Caco-2 (cell line): ENCODE measurements at regions not wholly inside any gene's neighbourhood (a gene's known extent, or its start where the extent isn't known, plus 50 kb on each side); places are given as distances from the start of the nearest gene placed in this dataset.
A peak's percentile ranks its signal among the peaks of the same experiment; 100 is the strongest.

Experiments
- BruUV-seq: library from RNA; stranded (reverse); fragments of 400-500 nt; replicated peaks from 2 replicates; lab custom pipeline; 2021; lab: Mats Ljungman, UMichigan
- CTCF ChIA-PET: fragments of 300-600 bp; sonication (Branson Sonifier 250); formaldehyde crosslinking; loops from one replicate; lab custom pipeline; 2022; ENCODE audit warnings: antibody characterized with exemption; lab: Charles Lee
- POLR2A ChIA-PET: fragments of 300-600 bp; sonication (Branson Sonifier 250); formaldehyde crosslinking; loops from one replicate; lab custom pipeline; 2022; ENCODE audit warnings: antibody characterized with exemption; lab: Charles Lee
- DNase-seq, 2 experiments: peaks; one replicate each; pipeline versions ENCODE4 v3.0.0 to v3.0.0-alpha.2; 2020 to 2022
- H3K27me3 ChIP-seq: replicated peaks from 2 replicates; pipeline ENCODE4 v1.6.0; 2011; ENCODE audit warnings: low read length; ENCODE audit not compliant: control insufficient read depth, insufficient read depth
- H3K36me3 ChIP-seq: 2 replicates; pipeline ENCODE4 v1.5.1; 2011; ENCODE audit warnings: low read length; ENCODE audit not compliant: control insufficient read depth, insufficient read depth
- H3K4me1 ChIP-seq: fragments of 250-450 bp; sonication (Bioruptor Pico); 2 replicates; pipeline ENCODE4 v1.5.1; 2020; ENCODE audit warnings: mild to moderate bottlenecking
- H3K4me3 ChIP-seq: 2 replicates; pipeline ENCODE4 v1.5.1; 2011; ENCODE audit warnings: low read depth, mild to moderate bottlenecking, control low read depth, low read length
- H3K9me3 ChIP-seq: fragments of 250-450 bp; sonication (Bioruptor Pico); 2 replicates; pipeline ENCODE4 v1.5.1; 2020; ENCODE audit warnings: mild to moderate bottlenecking, moderate library complexity
- H3K27ac Mint-ChIP-seq: one replicate; pipeline ENCODE4 v1.8.0; 2022; ENCODE audit warnings: mixed read lengths; ENCODE audit not compliant: unreplicated experiment
- H3K27me3 Mint-ChIP-seq: one replicate; pipeline ENCODE4 v1.8.0; 2022; ENCODE audit warnings: mixed read lengths; ENCODE audit not compliant: insufficient read depth, unreplicated experiment
- H3K36me3 Mint-ChIP-seq: one replicate; pipeline ENCODE4 v1.8.0; 2022; ENCODE audit warnings: mild to moderate bottlenecking, mixed read lengths; ENCODE audit not compliant: insufficient read depth, unreplicated experiment
- H3K4me1 Mint-ChIP-seq: one replicate; pipeline ENCODE4 v1.8.0; 2022; ENCODE audit warnings: low read depth, mixed read lengths; ENCODE audit not compliant: unreplicated experiment
- H3K4me3 Mint-ChIP-seq: one replicate; pipeline ENCODE4 v1.8.0; 2022; ENCODE audit warnings: mild to moderate bottlenecking, moderate library complexity, mixed read lengths; ENCODE audit not compliant: unreplicated experiment
- H3K9me3 Mint-ChIP-seq: one replicate; pipeline ENCODE4 v1.8.0; 2022; ENCODE audit warnings: mixed read lengths; ENCODE audit not compliant: unreplicated experiment
- CTCF ChIP-seq, 2 experiments: fragments of 200-600 bp in 1 of 2; IDR thresholded peaks; 1 replicate in 1 of 2; 2 replicates in 1 of 2; pipeline versions ENCODE4 v1.5.1 to v1.8.0; 2011 to 2022; ENCODE audit warnings: antibody characterized with exemption in 1 of 2, control low read depth in 1 of 2, inconsistent platforms in 1 of 2, low read depth in 1 of 2, low read length in 1 of 2, mild to moderate bottlenecking in 1 of 2, moderate library complexity in 1 of 2; ENCODE audit not compliant: insufficient read depth in 1 of 2, severe bottlenecking in 1 of 2, unreplicated experiment in 1 of 2
- intact Hi-C: fragments of 100-400 bp; cut with micrococcal nuclease; formaldehyde crosslinking; loops from one replicate; pipeline ENCODE4 v1.10.0; 2022; ENCODE audit not compliant: unreplicated experiment

- BruUV-seq, result no TSS peak
- intact Hi-C loops, result no loop called here
- DNase-seq, result no peak
- Mint-ChIP-seq H3K9me3 (no peaks in the 10 kb centered on the region), H3K4me1 (no peaks in the 10 kb centered on the region), H3K27me3 (peaks cover 3% of the 10 kb centered on the region), H3K4me3 (no peak overlapping the region), H3K27ac (no peak overlapping the region), H3K36me3 (no peaks in the 10 kb centered on the region)
- Histone ChIP-seq H3K4me1 (no peaks in the 10 kb centered on the region), H3K36me3 (no peaks in the 10 kb centered on the region), H3K9me3 (no peaks in the 10 kb centered on the region), H3K27me3 (no peaks in the 10 kb centered on the region), H3K4me3 (no peak overlapping the region)
- ChIA-PET POLR2A (no interaction called here), CTCF (no interaction called here)
- no peak for TF ChIP-seq CTCF (IDR thresholded peaks at IDR 0.05; ENCODE audit: insufficient read depth in 1 of 2, low read depth in 1 of 2, low read length in 1 of 2, severe bottlenecking in 1 of 2, unreplicated experiment in 1 of 2)
These were observed 100.3 kb upstream of the CPNE8 start for GRCh38 chr12:39005671-39006070.

- ChIA-PET POLR2A (no interaction called here), CTCF (interaction anchor here (1.1 kb wide), 2 partner anchors 83 to 98 kb away, joined by 4 read pairs; partner anchors contain the start of gene CPNE8)
- Histone ChIP-seq H3K4me1 (no peaks in the 10 kb centered on the region), H3K36me3 (no peaks in the 10 kb centered on the region), H3K27me3 (no peaks in the 10 kb centered on the region), H3K9me3 (no peaks in the 10 kb centered on the region), H3K4me3 (no peak overlapping the region)
- no TSS peak for BruUV-seq
- H3K4me1 Mint-ChIP-seq, result no peaks in the 10 kb centered on the region
- TF ChIP-seq CTCF (IDR thresholded peaks at IDR 0.05; ENCODE audit: insufficient read depth in 1 of 2, low read depth in 1 of 2, low read length in 1 of 2, severe bottlenecking in 1 of 2, unreplicated experiment in 1 of 2), result peak in 1 of 2 experiments; percentile 13
- H3K9me3 Mint-ChIP-seq, result no peaks in the 10 kb centered on the region
- H3K4me3 Mint-ChIP-seq, result no peak overlapping the region
- H3K27me3 Mint-ChIP-seq, result peaks cover 3% of the 10 kb centered on the region
- no peak overlapping the region for H3K27ac Mint-ChIP-seq
- H3K36me3 Mint-ChIP-seq, result no peaks in the 10 kb centered on the region
- no peak for DNase-seq
- intact Hi-C loops, result loop anchor here (1.0 kb wide), 1 partner anchor 82 kb away; no protein-coding TSS in a partner anchor
These were observed 98.3 kb upstream of the CPNE8 start for GRCh38 chr12:39003541-39004155.

GRCh38 chr12:39000370-39000769, 95.0 kb upstream of the CPNE8 start:
- no peak for TF ChIP-seq CTCF (IDR thresholded peaks at IDR 0.05; ENCODE audit: insufficient read depth in 1 of 2, low read depth in 1 of 2, low read length in 1 of 2, severe bottlenecking in 1 of 2, unreplicated experiment in 1 of 2)
- intact Hi-C loops, result no loop called here

More at GRCh38 chr12:39000370-39000769, 95.0 kb upstream of the CPNE8 start:
- Mint-ChIP-seq H3K4me3 (no peak overlapping the region), H3K36me3 (no peaks in the 10 kb centered on the region), H3K27ac (no peak overlapping the region), H3K4me1 (no peaks in the 10 kb centered on the region), H3K27me3 (peaks cover under 1% of the 10 kb centered on the region), H3K9me3 (no peaks in the 10 kb centered on the region)
- H3K9me3 ChIP-seq, result 0 out of 2 replicates have a peak, but pooled peaks cover 3% of the 10 kb centered on the region
- no peaks in the 10 kb centered on the region for H3K36me3 ChIP-seq
- H3K27me3 ChIP-seq, result no peaks in the 10 kb centered on the region
- H3K4me3 ChIP-seq, result no peak overlapping the region
- CTCF ChIA-PET, result no interaction called here
- no TSS peak for BruUV-seq
- POLR2A ChIA-PET, result no interaction called here
- H3K4me1 ChIP-seq, result no peaks in the 10 kb centered on the region
- no peak for DNase-seq
